ENCODE measurements at regions not wholly inside any gene's neighbourhood (a gene's known extent, or its start where the extent isn't known, plus 50 kb on each side); places are given as distances from the start of the nearest gene placed in this dataset.
A peak's percentile ranks its signal among the peaks of the same experiment; 100 is the strongest.

- 92% methylated on average over 3 of the region's 3 CpGs for WGBS
- Histone ChIP-seq H3K27me3 (replicated peaks; ENCODE audit: insufficient read depth) (no peaks in the 10 kb centered on the region), H3K4me3 (no peak overlapping the region), H3K36me3 (no peaks in the 10 kb centered on the region), H3K27ac (no peak overlapping the region), H3K9me3 (no peaks in the 10 kb centered on the region), H3K4me1 (replicated peaks) (no peaks in the 10 kb centered on the region)
- no peak for DNase-seq (ENCODE audit: low spot score)
- intact Hi-C loops (cut with DNase I) = no loop called here
- no peak for TF ChIP-seq POLR2AphosphoS5 (IDR thresholded peaks at IDR 0.05)
- no peak for TF ChIP-seq POLR2A (IDR thresholded peaks at IDR 0.05)
- no peak for TF ChIP-seq CTCF (IDR thresholded peaks at IDR 0.05)
These were observed 313.5 kb upstream of the ESRRG start for GRCh38 chr1:217036757-217037156.

- TF ChIP-seq CTCF (IDR thresholded peaks at IDR 0.05) = peak in 1 of 4 experiments; percentile 7
- no peak for TF ChIP-seq POLR2A (IDR thresholded peaks at IDR 0.05)
- WGBS = 88% methylated on average over 4 of the region's 4 CpGs
- Histone ChIP-seq H3K4me1 (replicated peaks) (peaks cover 8% of the 10 kb centered on the region), H3K27ac (no peak overlapping the region), H3K4me3 (no peak overlapping the region), H3K27me3 (replicated peaks; ENCODE audit: insufficient read depth) (no peaks in the 10 kb centered on the region), H3K36me3 (no peaks in the 10 kb centered on the region), H3K9me3 (no peaks in the 10 kb centered on the region)
- intact Hi-C loops (cut with DNase I) = no loop called here
- no peak for DNase-seq (ENCODE audit: low spot score)
These were observed 309.6 kb upstream of the ESRRG start for GRCh38 chr1:217032715-217033367.

GRCh38 chr1:217029281-217030157, 306.3 kb upstream of the ESRRG start:
- Histone ChIP-seq H3K27me3 (replicated peaks; ENCODE audit: insufficient read depth) (no peaks in the 10 kb centered on the region), H3K9me3 (no peaks in the 10 kb centered on the region), H3K4me1 (replicated peaks) (peaks cover 8% of the 10 kb centered on the region), H3K36me3 (no peaks in the 10 kb centered on the region), H3K27ac (peak overlapping the region; percentile 62 to 81), H3K4me3 (peak overlapping the region in 1 of 2 donors; percentile 3)
- TF ChIP-seq POLR2AphosphoS5 (IDR thresholded peaks at IDR 0.05) (peak; percentile 88), POLR2A (IDR thresholded peaks at IDR 0.05) (no peak), CTCF (IDR thresholded peaks at IDR 0.05) (no peak)
- WGBS = 34% methylated on average over 13 of the region's 13 CpGs
- intact Hi-C loops (cut with DNase I) = no loop called here
- DNase-seq (ENCODE audit: low spot score) = peak; percentile 85

- WGBS = 77% methylated on average over 4 of the region's 4 CpGs
- no peaks in the 10 kb centered on the region for H3K36me3 ChIP-seq
- H3K4me3 ChIP-seq = no peak overlapping the region
- H3K9me3 ChIP-seq = no peaks in the 10 kb centered on the region
- intact Hi-C loops (cut with DNase I) = no loop called here
- no peak overlapping the region for H3K27ac ChIP-seq
- no peaks in the 10 kb centered on the region for H3K27me3 ChIP-seq (replicated peaks; ENCODE audit: insufficient read depth)
- TF ChIP-seq POLR2A (IDR thresholded peaks at IDR 0.05) (no peak), CTCF (IDR thresholded peaks at IDR 0.05) (no peak), POLR2AphosphoS5 (IDR thresholded peaks at IDR 0.05) (no peak)
- peaks cover 8% of the 10 kb centered on the region for H3K4me1 ChIP-seq (replicated peaks)
- DNase-seq (ENCODE audit: low spot score) = no peak
These were observed 304.3 kb upstream of the ESRRG start for GRCh38 chr1:217027403-217028080.

Data from prostate gland (tissue), 2 donors.